WERI-Rb-1 (cell line): ENCODE measurements at regions not wholly inside any gene's neighbourhood (a gene's known extent, or its start where the extent isn't known, plus 50 kb on each side); places are given as distances from the start of the nearest gene placed in this dataset.

ENCODE experiments used
- DNase-seq: peaks from one replicate; pipeline ENCODE4 v3.0.0-alpha.2; 2020
- H3K27ac ChIP-seq: fragments of 250-450 bp; sonication (Bioruptor Pico); 2 replicates; pipeline ENCODE4 v1.5.1; 2020; ENCODE audit warnings: mild to moderate bottlenecking, moderate library complexity
- H3K27me3 ChIP-seq: fragments of 250-450 bp; sonication (Bioruptor Pico); 2 replicates; pipeline ENCODE4 v1.5.1; 2021; ENCODE audit warnings: mild to moderate bottlenecking, low read depth, moderate library complexity; ENCODE audit not compliant: insufficient read depth, severe bottlenecking
- H3K36me3 ChIP-seq: fragments of 250-450 bp; sonication (Bioruptor Pico); 2 replicates; pipeline ENCODE4 v1.5.1; 2020; ENCODE audit warnings: mild to moderate bottlenecking, moderate library complexity
- H3K4me3 ChIP-seq: 2 replicates; pipeline ENCODE4 v1.5.1; 2011; ENCODE audit warnings: low read depth, mild to moderate bottlenecking, control low read depth, low read length
- H3K9me3 ChIP-seq: fragments of 250-450 bp; sonication (Bioruptor Pico); 2 replicates; pipeline ENCODE4 v1.5.1; 2021; ENCODE audit warnings: mild to moderate bottlenecking, moderate library complexity; ENCODE audit not compliant: severe bottlenecking
- CTCF ChIP-seq: IDR thresholded peaks from 2 replicates; pipeline ENCODE4 v1.5.1; 2011; ENCODE audit warnings: low read depth, mild to moderate bottlenecking, control low read depth, inconsistent platforms, low read length

- no peak for DNase-seq
- no peak for TF ChIP-seq CTCF
- Histone ChIP-seq H3K4me3 (no peak overlapping the region), H3K27me3 (no peaks in the 10 kb centered on the region), H3K36me3 (no peaks in the 10 kb centered on the region), H3K9me3 (no peaks in the 10 kb centered on the region), H3K27ac (no peak overlapping the region)
These were observed 2016.6 kb downstream of the MAT2B start for GRCh38 chr5:165521816-165522610.

DNA sequence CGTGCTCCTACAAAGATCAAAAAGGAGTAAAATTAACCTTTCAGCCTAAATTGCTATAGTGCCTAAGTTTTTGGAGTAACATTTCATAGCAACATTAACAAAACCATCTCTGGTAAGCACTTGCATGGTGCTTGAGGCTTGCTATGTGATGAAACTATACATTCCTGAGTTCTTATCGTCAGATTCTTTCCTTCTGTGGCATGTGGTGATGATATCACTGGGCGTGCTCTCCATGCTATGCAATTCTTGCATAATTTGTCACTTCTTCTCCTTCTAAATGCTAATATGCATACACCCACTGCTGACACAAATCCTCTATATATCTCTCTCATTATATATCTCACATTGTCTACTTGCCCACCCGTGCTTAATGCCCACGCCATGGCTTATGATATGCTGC, 2019.9 kb downstream of the MAT2B start:
- H3K4me3 ChIP-seq: no peak overlapping the region
- no peaks in the 10 kb centered on the region for H3K9me3 ChIP-seq
- no peaks in the 10 kb centered on the region for H3K36me3 ChIP-seq
- no peaks in the 10 kb centered on the region for H3K27me3 ChIP-seq
- no peak for TF ChIP-seq CTCF
- no peak overlapping the region for H3K27ac ChIP-seq
- DNase-seq: no peak

DNA sequence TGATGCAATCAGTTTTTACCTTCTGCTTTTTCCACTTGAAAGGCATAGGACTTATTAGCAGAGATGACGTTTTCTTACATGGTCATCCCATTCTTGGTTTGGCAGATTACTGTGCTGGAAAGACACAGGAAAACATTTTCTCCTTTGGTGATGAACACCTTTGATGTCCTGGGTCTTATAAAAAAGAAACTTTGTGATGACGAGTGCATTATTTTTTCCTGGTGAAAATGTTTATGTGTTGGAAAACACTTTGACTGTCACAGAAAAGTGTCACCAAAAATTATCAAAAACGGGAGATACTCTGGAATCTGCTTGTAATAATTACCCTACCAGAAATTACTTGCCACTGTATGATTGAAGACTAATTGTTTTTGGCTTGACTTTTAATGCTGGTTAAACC, 2020.9 kb downstream of the MAT2B start:
- H3K27me3 ChIP-seq: no peaks in the 10 kb centered on the region
- TF ChIP-seq CTCF: no peak
- H3K9me3 ChIP-seq: no peaks in the 10 kb centered on the region
- H3K36me3 ChIP-seq: no peaks in the 10 kb centered on the region
- no peak overlapping the region for H3K4me3 ChIP-seq
- no peak overlapping the region for H3K27ac ChIP-seq
- DNase-seq: no peak

DNA sequence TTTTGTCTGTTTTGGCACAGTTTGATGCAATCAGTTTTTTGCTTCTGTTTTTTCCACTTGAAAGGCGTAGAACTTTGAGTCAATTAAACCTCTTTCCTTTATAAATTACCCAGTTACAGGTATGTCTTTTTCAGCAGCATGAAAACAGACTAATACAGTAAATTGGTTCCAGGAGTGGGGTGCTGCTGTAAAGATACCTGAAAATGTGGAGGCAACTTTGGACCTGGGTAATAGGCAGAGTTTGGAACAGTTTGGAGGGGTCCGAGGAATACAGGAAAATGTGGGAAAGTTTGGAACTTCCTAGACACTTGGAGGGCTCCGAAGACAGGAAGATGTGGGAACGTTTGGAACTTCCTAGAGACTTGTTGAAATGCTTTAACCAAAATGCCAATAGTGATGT, 2022.2 kb downstream of the MAT2B start:
- Histone ChIP-seq H3K36me3 (no peaks in the 10 kb centered on the region), H3K27me3 (no peaks in the 10 kb centered on the region), H3K27ac (no peak overlapping the region), H3K4me3 (no peak overlapping the region), H3K9me3 (no peaks in the 10 kb centered on the region)
- TF ChIP-seq CTCF: no peak
- no peak for DNase-seq

- DNase-seq: no peak
- no peak overlapping the region for H3K27ac ChIP-seq
These were observed 2032.6 kb downstream of the MAT2B start for GRCh38 chr5:165538065-165538464.

More at GRCh38 chr5:165538065-165538464, 2032.6 kb downstream of the MAT2B start:
- no peaks in the 10 kb centered on the region for H3K36me3 ChIP-seq
- H3K4me3 ChIP-seq: no peak overlapping the region
- H3K27me3 ChIP-seq: no peaks in the 10 kb centered on the region
- H3K9me3 ChIP-seq: no peaks in the 10 kb centered on the region
- no peak for TF ChIP-seq CTCF
